ENCODE measurements at regions not wholly inside any gene's neighbourhood (a gene's known extent, or its start where the extent isn't known, plus 50 kb on each side); places are given as distances from the start of the nearest gene placed in this dataset.

DNA sequence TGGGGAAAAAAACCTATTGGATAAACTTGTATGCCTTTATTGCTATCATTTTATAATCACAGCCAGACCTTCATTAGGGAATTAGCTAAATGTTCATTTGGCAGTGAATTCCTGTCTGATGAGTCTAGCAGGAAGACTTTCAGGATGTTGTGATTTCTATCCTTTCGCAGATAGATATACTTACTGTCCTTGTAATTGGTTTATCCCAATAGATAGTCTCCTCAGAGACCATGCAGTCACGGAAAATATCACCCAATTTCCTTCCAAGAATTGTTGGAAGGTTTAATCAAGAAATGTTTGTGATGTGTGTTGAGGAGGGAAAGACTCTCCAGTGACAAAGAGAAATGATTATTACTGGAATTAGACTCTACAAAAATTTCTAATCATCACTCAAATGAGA lies 1937.9 kb upstream of the WWC1 start:
- TF ChIP-seq TAF1 (IDR thresholded peaks at IDR 0.05; ENCODE audit: low read depth) (no peak), EZH2 (IDR thresholded peaks at IDR 0.05; ENCODE audit: borderline replicate concordance, insufficient read depth, low read length, poor library complexity, severe bottlenecking) (no peak)
- TF ChIP-seq, protein P1, sequence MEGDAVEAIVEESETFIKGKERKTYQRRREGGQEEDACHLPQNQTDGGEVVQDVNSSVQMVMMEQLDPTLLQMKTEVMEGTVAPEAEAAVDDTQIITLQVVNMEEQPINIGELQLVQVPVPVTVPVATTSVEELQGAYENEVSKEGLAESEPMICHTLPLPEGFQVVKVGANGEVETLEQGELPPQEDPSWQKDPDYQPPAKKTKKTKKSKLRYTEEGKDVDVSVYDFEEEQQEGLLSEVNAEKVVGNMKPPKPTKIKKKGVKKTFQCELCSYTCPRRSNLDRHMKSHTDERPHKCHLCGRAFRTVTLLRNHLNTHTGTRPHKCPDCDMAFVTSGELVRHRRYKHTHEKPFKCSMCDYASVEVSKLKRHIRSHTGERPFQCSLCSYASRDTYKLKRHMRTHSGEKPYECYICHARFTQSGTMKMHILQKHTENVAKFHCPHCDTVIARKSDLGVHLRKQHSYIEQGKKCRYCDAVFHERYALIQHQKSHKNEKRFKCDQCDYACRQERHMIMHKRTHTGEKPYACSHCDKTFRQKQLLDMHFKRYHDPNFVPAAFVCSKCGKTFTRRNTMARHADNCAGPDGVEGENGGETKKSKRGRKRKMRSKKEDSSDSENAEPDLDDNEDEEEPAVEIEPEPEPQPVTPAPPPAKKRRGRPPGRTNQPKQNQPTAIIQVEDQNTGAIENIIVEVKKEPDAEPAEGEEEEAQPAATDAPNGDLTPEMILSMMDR (IDR thresholded peaks at IDR 0.05; ENCODE audit: poor library complexity, severe bottlenecking), result no peak
